Adrenal gland (tissue), 9 donors: ENCODE measurements at regions not wholly inside any gene's neighbourhood (a gene's known extent, or its start where the extent isn't known, plus 50 kb on each side); places are given as distances from the start of the nearest gene placed in this dataset.

Experiments
- DNase-seq, 7 donors: peaks; one replicate each; pipeline ENCODE4 v3.0.0-alpha.2; 2019 to 2020
- H3K27ac ChIP-seq, 5 donors: fragments of 200-600 bp; sonication (generic) in 4 of 5; 1 replicate in 3 of 5; 2 replicates in 2 of 5; pipeline versions ENCODE4 v1.5.1 to v1.8.0; 2016 to 2020; ENCODE audit warnings: mild to moderate bottlenecking in 1 of 5
- H3K27me3 ChIP-seq: fragments of 200-600 bp; 2 replicates; pipeline ENCODE4 v1.8.0; 2021
- H3K36me3 ChIP-seq, 2 donors: fragments of 200-600 bp; replicated peaks in 1 of 2; 1 replicate in 1 of 2; 2 replicates in 1 of 2; pipeline versions ENCODE4 v1.5.1 to v1.8.0; 2018 to 2022
- H3K4me1 ChIP-seq, 2 donors: fragments of 200-600 bp; replicated peaks in 1 of 2; 1 replicate in 1 of 2; 2 replicates in 1 of 2; pipeline versions ENCODE4 v1.5.1 to v1.8.0; 2018 to 2021
- H3K4me3 ChIP-seq, 4 donors: fragments of 200-600 bp; sonication (generic) in 3 of 4; one replicate each; pipeline ENCODE4 v1.5.1; 2016 to 2018
- H3K9me3 ChIP-seq, 3 donors: fragments of 200-600 bp; sonication (generic) in 1 of 3; replicated peaks in 1 of 3; 1 replicate in 2 of 3; 2 replicates in 1 of 3; pipeline versions ENCODE4 v1.5.1 to v1.8.0; 2016 to 2021
- CTCF ChIP-seq, 6 experiments: fragments of 450-650 bp in 4 of 6; fragments of 200-600 bp in 2 of 6; sonication (generic) in 1 of 6; IDR thresholded peaks; 1 replicate in 5 of 6; 2 replicates in 1 of 6; pipeline versions ENCODE4 v1.5.1 to v1.8.0; 2016 to 2021; ENCODE audit warnings: antibody characterized with exemption in 6 of 6, mild to moderate bottlenecking in 2 of 6, moderate library complexity in 1 of 6
- POLR2A ChIP-seq, 2 donors: fragments of 450-650 bp; IDR thresholded peaks; one replicate each; pipeline ENCODE4 v1.6.1; 2017; ENCODE audit warnings: antibody characterized with exemption in 2 of 2, mild to moderate bottlenecking in 2 of 2, moderate library complexity in 1 of 2
- WGBS, 4 donors: extraction: QIAGEN DNeasy Blood & Tissue Kit in 2 of 4; methylation state at CpG; one replicate each; pipeline versions ENCODE4 v1.1.5 to v1.1.7; 2013 to 2017; 5-methylcytosine and 5-hydroxymethylcytosine counted together
- intact Hi-C, 2 donors: fragments of 100-400 bp; cut with DNase I; formaldehyde crosslinking; loops; one replicate each; pipeline versions ENCODE4 v1.14.1 to v1.15.0; 2022 to 2023
- donor health status: healthy with polysubstance abuse.
- donor health status: Bipolar disorder and iron deficiency.
- donor health status: DM: yes; HTN: yes; CAD: no.
- donor health status: DM: no; HTN: no; CAD: no.
- donor health status: DM: no; HTN: no; CAD: no.

DNA sequence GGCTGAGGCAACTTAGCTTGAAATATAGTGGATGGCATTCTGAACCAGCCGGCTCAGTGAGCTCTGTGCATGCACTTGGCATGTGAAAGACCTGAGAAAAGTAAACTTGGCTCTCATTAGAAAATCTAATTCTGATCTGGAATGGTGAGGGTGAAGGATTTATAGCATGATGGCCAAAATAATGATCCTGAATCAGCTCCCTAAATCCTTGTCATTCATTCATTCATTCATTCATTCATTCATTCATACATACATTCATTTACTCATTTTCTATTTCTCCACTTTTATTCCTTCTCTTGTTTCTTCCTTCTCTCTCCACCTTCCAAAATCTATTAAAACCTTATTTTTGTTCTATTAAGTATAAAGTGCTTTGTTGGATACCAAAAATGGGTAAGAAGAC, 681.1 kb downstream of the DHX35 start:
- 71 to 86% (median 76%) methylated on average over 1 of the region's 1 CpG for WGBS, 4 donors
- no peaks in the 10 kb centered on the region for H3K4me1 ChIP-seq
- no peak for TF ChIP-seq CTCF (IDR thresholded peaks at IDR 0.05)
- no peak overlapping the region for H3K4me3 ChIP-seq
- H3K36me3 ChIP-seq = no peaks in the 10 kb centered on the region
- peaks cover 4% of the 10 kb centered on the region for H3K27me3 ChIP-seq
- DNase-seq = no peak
- H3K9me3 ChIP-seq = no peaks in the 10 kb centered on the region
- H3K27ac ChIP-seq = no peak overlapping the region
- intact Hi-C loops = no loop called here

- DNase-seq = no peak
- Histone ChIP-seq H3K36me3 (no peaks in the 10 kb centered on the region), H3K9me3 (no peaks in the 10 kb centered on the region), H3K27me3 (no peaks in the 10 kb centered on the region), H3K4me1 (no peaks in the 10 kb centered on the region), H3K27ac (no peak overlapping the region), H3K4me3 (no peak overlapping the region)
- intact Hi-C loops = no loop called here
- 62 to 78% (median 74%) methylated on average over 4 of the region's 4 CpGs for WGBS, 4 donors
- TF ChIP-seq POLR2A (IDR thresholded peaks at IDR 0.05) (no peak), CTCF (IDR thresholded peaks at IDR 0.05) (no peak)
These were observed 679.3 kb downstream of the DHX35 start for GRCh38 chr20:39641423-39641822.

- H3K36me3 ChIP-seq = no peaks in the 10 kb centered on the region
- no peak for DNase-seq
- 89 to 93% (median 92%) methylated on average over 8 of the region's 8 CpGs for WGBS, 4 donors
These were observed 678.0 kb downstream of the DHX35 start for GRCh38 chr20:39640147-39640546.

DNA sequence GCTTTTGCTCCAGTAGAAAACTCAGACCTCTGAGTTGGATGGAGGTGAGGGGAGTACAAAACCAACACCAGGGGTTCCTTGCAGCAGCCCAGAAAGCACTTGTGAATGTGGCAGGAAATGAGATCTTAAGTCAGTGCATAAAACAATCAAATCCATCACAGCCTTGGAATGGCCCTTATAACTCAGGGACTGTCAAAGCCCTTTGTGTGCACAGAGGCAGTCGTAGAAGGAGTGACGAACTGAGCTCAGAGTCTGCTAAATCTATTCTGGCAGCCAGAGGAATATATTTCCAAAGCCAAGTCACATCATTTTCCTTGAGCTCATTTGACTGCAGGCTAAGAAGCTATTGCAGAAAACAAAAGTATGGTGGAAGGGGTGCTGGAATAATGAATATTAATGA, 676.6 kb downstream of the DHX35 start:
- no peaks in the 10 kb centered on the region for H3K4me1 ChIP-seq
- no peak overlapping the region for H3K4me3 ChIP-seq
- H3K27me3 ChIP-seq = no peaks in the 10 kb centered on the region
- 45 to 61% (median 51%) methylated on average over 2 of the region's 2 CpGs for WGBS, 4 donors
- TF ChIP-seq POLR2A (IDR thresholded peaks at IDR 0.05) = no peak
- intact Hi-C loops = no loop called here
- no peak for DNase-seq
- H3K9me3 ChIP-seq = no peaks in the 10 kb centered on the region
- H3K36me3 ChIP-seq = no peaks in the 10 kb centered on the region
- no peak overlapping the region for H3K27ac ChIP-seq

More at GRCh38 chr20:39640147-39640546, 678.0 kb downstream of the DHX35 start:
- Histone ChIP-seq H3K27ac (no peak overlapping the region), H3K4me1 (no peaks in the 10 kb centered on the region), H3K9me3 (no peaks in the 10 kb centered on the region), H3K4me3 (no peak overlapping the region), H3K27me3 (no peaks in the 10 kb centered on the region)
- intact Hi-C loops = no loop called here
- TF ChIP-seq CTCF (IDR thresholded peaks at IDR 0.05) (no peak), POLR2A (IDR thresholded peaks at IDR 0.05) (no peak)

- no peaks in the 10 kb centered on the region for H3K9me3 ChIP-seq
- H3K4me3 ChIP-seq = no peak overlapping the region
- no peaks in the 10 kb centered on the region for H3K36me3 ChIP-seq
- H3K27ac ChIP-seq = no peak overlapping the region
- H3K27me3 ChIP-seq = no peaks in the 10 kb centered on the region
- no peaks in the 10 kb centered on the region for H3K4me1 ChIP-seq
- 71 to 79% (median 78%) methylated on average over 7 of the region's 7 CpGs for WGBS, 4 donors
- TF ChIP-seq CTCF (IDR thresholded peaks at IDR 0.05) (no peak), POLR2A (IDR thresholded peaks at IDR 0.05) (no peak)
- intact Hi-C loops = no loop called here
- DNase-seq = no peak
These were observed 671.5 kb downstream of the DHX35 start for GRCh38 chr20:39633689-39634088.
